ENCODE measurements at regions not wholly inside any gene's neighbourhood (a gene's known extent, or its start where the extent isn't known, plus 50 kb on each side); places are given as distances from the start of the nearest gene placed in this dataset.

DNA sequence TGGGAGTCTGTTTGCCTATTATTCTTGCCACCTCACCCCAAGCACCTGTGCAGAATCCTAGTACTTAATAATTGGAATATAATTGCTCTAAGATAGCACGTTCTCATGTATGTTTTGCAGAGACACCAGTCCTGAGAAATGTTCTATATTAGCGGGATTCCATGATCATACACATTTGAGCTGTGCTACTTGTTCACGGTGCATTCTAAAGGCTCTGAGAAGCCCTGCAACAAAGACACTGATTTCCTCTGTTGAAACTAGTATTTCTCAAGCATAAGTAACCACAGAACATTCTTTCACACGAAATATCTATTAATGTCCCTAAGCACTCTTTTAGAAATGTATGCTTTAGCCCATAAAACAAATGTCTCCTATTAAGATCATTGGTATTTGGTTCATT is 109.4 kb downstream of the BARHL2 start:
- TF ChIP-seq, protein P1, sequence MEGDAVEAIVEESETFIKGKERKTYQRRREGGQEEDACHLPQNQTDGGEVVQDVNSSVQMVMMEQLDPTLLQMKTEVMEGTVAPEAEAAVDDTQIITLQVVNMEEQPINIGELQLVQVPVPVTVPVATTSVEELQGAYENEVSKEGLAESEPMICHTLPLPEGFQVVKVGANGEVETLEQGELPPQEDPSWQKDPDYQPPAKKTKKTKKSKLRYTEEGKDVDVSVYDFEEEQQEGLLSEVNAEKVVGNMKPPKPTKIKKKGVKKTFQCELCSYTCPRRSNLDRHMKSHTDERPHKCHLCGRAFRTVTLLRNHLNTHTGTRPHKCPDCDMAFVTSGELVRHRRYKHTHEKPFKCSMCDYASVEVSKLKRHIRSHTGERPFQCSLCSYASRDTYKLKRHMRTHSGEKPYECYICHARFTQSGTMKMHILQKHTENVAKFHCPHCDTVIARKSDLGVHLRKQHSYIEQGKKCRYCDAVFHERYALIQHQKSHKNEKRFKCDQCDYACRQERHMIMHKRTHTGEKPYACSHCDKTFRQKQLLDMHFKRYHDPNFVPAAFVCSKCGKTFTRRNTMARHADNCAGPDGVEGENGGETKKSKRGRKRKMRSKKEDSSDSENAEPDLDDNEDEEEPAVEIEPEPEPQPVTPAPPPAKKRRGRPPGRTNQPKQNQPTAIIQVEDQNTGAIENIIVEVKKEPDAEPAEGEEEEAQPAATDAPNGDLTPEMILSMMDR (IDR thresholded peaks at IDR 0.05; ENCODE audit: poor library complexity) = no peak
- no peak for TF ChIP-seq EZH2 (IDR thresholded peaks at IDR 0.05; ENCODE audit: borderline replicate concordance)
- TF ChIP-seq EZH2phosphoT487 (IDR thresholded peaks at IDR 0.05; ENCODE audit: low read depth, severe bottlenecking, unreplicated experiment) = no peak
